ENCODE measurements at regions not wholly inside any gene's neighbourhood (a gene's known extent, or its start where the extent isn't known, plus 50 kb on each side); places are given as distances from the start of the nearest gene placed in this dataset.

DNA sequence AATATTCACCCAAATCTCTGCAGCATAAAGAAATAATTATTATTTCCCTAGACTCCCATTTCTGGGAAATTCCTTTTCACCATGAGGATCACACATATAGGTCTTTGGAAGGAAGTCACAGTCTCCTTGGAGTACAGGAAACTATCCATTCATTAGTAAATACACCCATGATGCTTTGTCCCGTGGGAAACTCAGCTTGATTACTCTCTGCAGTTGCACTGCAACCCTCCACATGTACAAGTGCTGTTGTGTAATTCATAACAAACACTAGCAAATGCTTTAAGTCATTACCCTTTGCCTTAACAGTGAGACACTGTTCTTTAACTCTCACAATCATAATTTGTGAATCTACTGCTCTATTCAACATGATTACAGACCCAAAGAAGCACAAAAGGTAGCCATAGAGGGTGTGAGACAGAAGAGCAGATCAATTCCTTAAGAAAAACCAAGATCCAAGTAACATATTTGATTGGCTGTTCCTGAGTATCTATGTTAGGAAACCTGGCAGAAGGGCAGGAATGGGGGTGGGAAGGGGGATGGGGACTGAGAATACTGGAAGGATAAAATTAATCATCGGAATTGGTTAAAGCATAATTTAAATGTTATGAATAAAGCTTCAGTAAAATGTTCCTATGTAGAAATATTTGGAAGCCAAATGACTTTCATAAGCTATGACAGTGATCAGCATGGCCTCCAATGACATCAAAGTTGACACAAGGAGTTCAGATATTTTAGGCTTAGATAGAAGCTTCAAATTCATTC lies 268.0 kb downstream of the HACE1 start:
- H3K36me3 ChIP-seq, result no peaks in the 10 kb centered on the region
- intact Hi-C loops (cut with micrococcal nuclease), result no loop called here

DNA sequence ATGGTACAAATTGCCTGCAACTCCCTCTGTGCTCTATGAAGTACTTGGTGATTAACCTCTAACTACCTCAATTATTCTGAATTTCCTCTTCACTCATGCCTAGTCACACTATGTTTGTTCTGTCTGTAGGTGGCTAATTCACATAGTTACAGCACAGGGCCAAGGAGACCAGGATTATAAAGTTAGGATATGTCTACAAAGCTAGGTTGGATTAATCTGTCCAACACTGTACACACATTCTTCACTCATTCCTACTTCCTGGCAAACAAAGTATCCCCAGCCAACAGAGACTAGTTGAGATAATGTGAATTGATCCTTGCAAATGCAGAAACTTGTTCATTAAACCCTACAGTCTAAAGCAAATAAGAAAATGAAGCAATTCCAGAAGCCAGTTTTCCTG lies 269.8 kb downstream of the HACE1 start:
- DNase-seq, result no peak
- intact Hi-C loops (cut with micrococcal nuclease), result no loop called here
- Histone ChIP-seq H3K27ac (replicated peaks) (no peak overlapping the region), H3K4me1 (no peaks in the 10 kb centered on the region), H3K36me3 (no peaks in the 10 kb centered on the region), H3K27me3 (ENCODE audit: low read depth) (no peaks in the 10 kb centered on the region), H3K9me3 (replicated peaks) (no peaks in the 10 kb centered on the region), H3K4me3 (no peak overlapping the region)
- TF ChIP-seq, protein P1, sequence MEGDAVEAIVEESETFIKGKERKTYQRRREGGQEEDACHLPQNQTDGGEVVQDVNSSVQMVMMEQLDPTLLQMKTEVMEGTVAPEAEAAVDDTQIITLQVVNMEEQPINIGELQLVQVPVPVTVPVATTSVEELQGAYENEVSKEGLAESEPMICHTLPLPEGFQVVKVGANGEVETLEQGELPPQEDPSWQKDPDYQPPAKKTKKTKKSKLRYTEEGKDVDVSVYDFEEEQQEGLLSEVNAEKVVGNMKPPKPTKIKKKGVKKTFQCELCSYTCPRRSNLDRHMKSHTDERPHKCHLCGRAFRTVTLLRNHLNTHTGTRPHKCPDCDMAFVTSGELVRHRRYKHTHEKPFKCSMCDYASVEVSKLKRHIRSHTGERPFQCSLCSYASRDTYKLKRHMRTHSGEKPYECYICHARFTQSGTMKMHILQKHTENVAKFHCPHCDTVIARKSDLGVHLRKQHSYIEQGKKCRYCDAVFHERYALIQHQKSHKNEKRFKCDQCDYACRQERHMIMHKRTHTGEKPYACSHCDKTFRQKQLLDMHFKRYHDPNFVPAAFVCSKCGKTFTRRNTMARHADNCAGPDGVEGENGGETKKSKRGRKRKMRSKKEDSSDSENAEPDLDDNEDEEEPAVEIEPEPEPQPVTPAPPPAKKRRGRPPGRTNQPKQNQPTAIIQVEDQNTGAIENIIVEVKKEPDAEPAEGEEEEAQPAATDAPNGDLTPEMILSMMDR (IDR thresholded peaks at IDR 0.05; ENCODE audit: borderline replicate concordance), result no peak

More for the DNA sequence above, 268.0 kb downstream of the HACE1 start:
- Histone ChIP-seq H3K27me3 (ENCODE audit: low read depth) (no peaks in the 10 kb centered on the region), H3K4me1 (no peaks in the 10 kb centered on the region), H3K9me3 (replicated peaks) (no peaks in the 10 kb centered on the region), H3K4me3 (no peak overlapping the region), H3K27ac (replicated peaks) (no peak overlapping the region)
- no peak for DNase-seq
- TF ChIP-seq, protein P1 (IDR thresholded peaks at IDR 0.05; ENCODE audit: borderline replicate concordance), result no peak

- Histone ChIP-seq H3K9me3 (replicated peaks) (peaks cover 7% of the 10 kb centered on the region), H3K27me3 (ENCODE audit: low read depth) (no peaks in the 10 kb centered on the region), H3K4me1 (no peaks in the 10 kb centered on the region), H3K36me3 (no peaks in the 10 kb centered on the region), H3K27ac (replicated peaks) (no peak overlapping the region), H3K4me3 (no peak overlapping the region)
- DNase-seq, result no peak
- TF ChIP-seq, protein P1 (IDR thresholded peaks at IDR 0.05; ENCODE audit: borderline replicate concordance), result no peak
- intact Hi-C loops (cut with micrococcal nuclease), result no loop called here
Measured at GRCh38 chr6:104585646-104586045, 274.1 kb downstream of the HACE1 start.

DNA sequence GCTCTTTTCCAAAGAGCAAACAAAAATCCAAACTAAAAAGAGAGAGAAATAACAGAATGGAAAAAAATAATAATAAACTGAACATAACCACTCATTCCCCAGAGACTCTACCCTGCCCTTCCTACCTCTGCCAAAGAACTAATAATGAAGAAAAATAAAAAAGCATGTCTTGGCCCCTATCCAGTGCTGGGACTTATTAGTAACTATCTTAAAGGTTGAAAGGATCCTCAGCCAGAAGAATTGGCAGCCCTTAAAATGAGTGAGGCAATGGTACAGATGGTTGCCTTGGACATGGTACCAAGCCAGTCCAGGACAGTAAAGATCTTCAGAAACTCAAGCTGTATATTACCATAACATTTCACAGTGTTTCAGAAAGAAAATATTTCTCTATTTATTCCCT lies 279.3 kb downstream of the HACE1 start:
- peaks cover 7% of the 10 kb centered on the region for H3K9me3 ChIP-seq (replicated peaks)
- no peak overlapping the region for H3K4me3 ChIP-seq
- H3K36me3 ChIP-seq, result no peaks in the 10 kb centered on the region
- H3K27me3 ChIP-seq (ENCODE audit: low read depth), result no peaks in the 10 kb centered on the region
- DNase-seq, result no peak
- TF ChIP-seq, protein P1 (IDR thresholded peaks at IDR 0.05; ENCODE audit: borderline replicate concordance), result no peak
- intact Hi-C loops (cut with micrococcal nuclease), result no loop called here
- no peak overlapping the region for H3K27ac ChIP-seq (replicated peaks)
- H3K4me1 ChIP-seq, result no peaks in the 10 kb centered on the region

DNA sequence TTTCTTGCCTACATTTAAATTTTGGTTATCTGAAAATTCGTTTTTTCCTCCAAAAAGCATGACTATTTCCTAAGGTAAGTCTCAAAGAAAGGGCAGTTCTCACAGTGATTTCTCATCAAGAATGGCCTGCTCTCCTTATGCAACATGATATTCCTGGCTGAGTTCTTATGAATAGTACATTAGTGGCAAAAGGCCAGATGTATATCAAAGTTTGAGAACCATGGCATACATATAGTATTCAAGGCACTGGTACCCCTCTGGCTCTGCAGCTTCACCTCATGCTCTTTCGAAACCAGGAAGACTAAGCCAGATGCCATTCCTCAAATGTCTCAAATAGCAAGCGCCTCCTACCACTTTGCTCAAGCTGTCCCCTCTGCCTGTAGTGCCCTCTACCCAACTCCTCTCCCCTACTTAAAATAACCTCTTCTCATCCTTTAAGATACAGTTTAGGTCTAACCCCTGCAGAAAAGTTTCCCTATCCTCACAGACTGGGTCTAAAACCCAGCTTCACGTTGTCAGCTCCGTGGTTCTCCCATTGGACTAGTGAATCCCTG lies 280.3 kb downstream of the HACE1 start:
- no peaks in the 10 kb centered on the region for H3K4me1 ChIP-seq
- no peak overlapping the region for H3K4me3 ChIP-seq
- DNase-seq, result no peak
- no peaks in the 10 kb centered on the region for H3K27me3 ChIP-seq (ENCODE audit: low read depth)
- TF ChIP-seq, protein P1 (IDR thresholded peaks at IDR 0.05; ENCODE audit: borderline replicate concordance), result no peak
- H3K36me3 ChIP-seq, result no peaks in the 10 kb centered on the region
- intact Hi-C loops (cut with micrococcal nuclease), result no loop called here
- peaks cover 7% of the 10 kb centered on the region for H3K9me3 ChIP-seq (replicated peaks)
- no peak overlapping the region for H3K27ac ChIP-seq (replicated peaks)

All from left ventricle myocardium inferior (tissue), 1 donor.